ENCODE measurements at regions not wholly inside any gene's neighbourhood (a gene's known extent, or its start where the extent isn't known, plus 50 kb on each side); places are given as distances from the start of the nearest gene placed in this dataset.

DNA sequence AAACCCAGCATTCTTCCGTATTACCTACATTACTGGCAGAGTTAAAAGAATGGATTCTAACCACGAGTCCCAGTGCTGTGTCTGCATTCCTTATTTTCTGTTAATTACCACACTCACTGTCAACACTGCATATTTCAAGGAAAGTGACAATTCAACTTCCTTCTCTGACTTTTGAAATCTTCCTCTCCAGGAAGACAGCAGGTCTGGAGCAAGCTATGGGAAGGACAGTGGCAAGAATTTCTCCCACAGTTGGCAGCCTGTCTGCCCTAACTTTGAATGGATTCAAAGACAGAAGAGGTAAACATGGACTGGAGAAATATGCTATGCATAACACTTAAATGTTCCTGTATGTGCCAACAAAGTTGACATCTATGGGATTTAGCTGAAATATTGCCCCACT lies 700.5 kb upstream of the CHAC2 start:
- no peak for DNase-seq (ENCODE audit: low read depth, low spot score)
- no peak overlapping the region for H3K27ac ChIP-seq (ENCODE audit: low read depth, low read length)
- H3K4me3 ChIP-seq (ENCODE audit: low read depth, low read length), result no peak overlapping the region
- no peaks in the 10 kb centered on the region for H3K27me3 ChIP-seq (ENCODE audit: control insufficient read depth, insufficient read depth, low read length)
- TF ChIP-seq, protein P1, sequence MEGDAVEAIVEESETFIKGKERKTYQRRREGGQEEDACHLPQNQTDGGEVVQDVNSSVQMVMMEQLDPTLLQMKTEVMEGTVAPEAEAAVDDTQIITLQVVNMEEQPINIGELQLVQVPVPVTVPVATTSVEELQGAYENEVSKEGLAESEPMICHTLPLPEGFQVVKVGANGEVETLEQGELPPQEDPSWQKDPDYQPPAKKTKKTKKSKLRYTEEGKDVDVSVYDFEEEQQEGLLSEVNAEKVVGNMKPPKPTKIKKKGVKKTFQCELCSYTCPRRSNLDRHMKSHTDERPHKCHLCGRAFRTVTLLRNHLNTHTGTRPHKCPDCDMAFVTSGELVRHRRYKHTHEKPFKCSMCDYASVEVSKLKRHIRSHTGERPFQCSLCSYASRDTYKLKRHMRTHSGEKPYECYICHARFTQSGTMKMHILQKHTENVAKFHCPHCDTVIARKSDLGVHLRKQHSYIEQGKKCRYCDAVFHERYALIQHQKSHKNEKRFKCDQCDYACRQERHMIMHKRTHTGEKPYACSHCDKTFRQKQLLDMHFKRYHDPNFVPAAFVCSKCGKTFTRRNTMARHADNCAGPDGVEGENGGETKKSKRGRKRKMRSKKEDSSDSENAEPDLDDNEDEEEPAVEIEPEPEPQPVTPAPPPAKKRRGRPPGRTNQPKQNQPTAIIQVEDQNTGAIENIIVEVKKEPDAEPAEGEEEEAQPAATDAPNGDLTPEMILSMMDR (IDR thresholded peaks at IDR 0.05; ENCODE audit: low read depth, low read length), result no peak
- no peaks in the 10 kb centered on the region for H3K9me3 ChIP-seq (ENCODE audit: control insufficient read depth, insufficient read depth, low read length)
- ChIA-PET CTCF (no interaction called here), POLR2A (interaction anchor here (0.6 kb wide), 1 partner anchor 503 kb away, joined by 3 read pairs; no protein-coding TSS in a partner anchor)

DNA sequence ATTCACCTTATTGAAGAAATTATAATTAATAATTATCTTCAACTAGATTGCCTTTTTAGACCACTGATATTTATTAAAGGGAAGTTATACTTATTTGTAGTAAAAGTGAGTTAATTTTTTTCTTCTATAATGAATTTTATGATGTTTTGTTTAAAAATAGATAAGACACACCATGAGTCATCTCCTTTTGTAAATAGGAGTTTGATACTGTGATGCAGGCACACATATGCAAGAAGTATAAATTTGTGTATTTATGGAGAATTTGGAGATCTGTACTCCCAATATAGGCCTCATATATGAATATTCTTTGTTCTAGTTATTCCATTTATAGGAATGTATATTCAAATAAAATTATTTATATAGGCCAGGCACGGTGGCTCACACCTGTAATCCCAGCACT lies 703.5 kb upstream of the CHAC2 start:
- DNase-seq (ENCODE audit: low read depth, low spot score), result no peak
- TF ChIP-seq, protein P1 (IDR thresholded peaks at IDR 0.05; ENCODE audit: low read depth, low read length), result no peak
- no peak overlapping the region for H3K27ac ChIP-seq (ENCODE audit: low read depth, low read length)
- H3K9me3 ChIP-seq (ENCODE audit: control insufficient read depth, insufficient read depth, low read length), result no peaks in the 10 kb centered on the region
- no peaks in the 10 kb centered on the region for H3K27me3 ChIP-seq (ENCODE audit: control insufficient read depth, insufficient read depth, low read length)
- ChIA-PET POLR2A (no interaction called here), CTCF (no interaction called here)
- no peak overlapping the region for H3K4me3 ChIP-seq (ENCODE audit: low read depth, low read length)

DNA sequence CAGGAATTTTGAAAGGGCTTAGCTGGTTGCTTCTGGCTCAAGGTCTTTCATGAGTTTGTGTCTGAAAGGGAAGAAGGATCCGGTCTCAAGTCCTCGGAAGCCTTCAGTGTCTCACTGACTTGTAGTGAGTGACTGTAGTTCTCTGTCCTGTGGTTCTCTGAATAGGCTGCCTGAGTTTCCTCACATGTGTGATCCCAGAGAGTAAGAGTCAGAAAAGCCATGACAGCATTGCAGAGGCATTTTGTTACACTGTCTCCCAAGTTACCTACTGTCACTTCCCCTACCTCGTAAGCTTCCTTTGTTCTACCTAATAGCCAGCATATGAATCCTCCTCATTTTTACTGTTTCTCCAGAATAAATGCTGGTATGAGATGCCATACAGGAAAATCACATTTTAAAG lies 709.1 kb upstream of the CHAC2 start:
- no peak overlapping the region for H3K4me3 ChIP-seq (ENCODE audit: low read depth, low read length)
- ChIA-PET POLR2A (no interaction called here), CTCF (no interaction called here)
- DNase-seq (ENCODE audit: low read depth, low spot score), result no peak
- H3K27ac ChIP-seq (ENCODE audit: low read depth, low read length), result no peak overlapping the region
- TF ChIP-seq, protein P1 (IDR thresholded peaks at IDR 0.05; ENCODE audit: low read depth, low read length), result no peak
- no peaks in the 10 kb centered on the region for H3K27me3 ChIP-seq (ENCODE audit: control insufficient read depth, insufficient read depth, low read length)
- no peaks in the 10 kb centered on the region for H3K9me3 ChIP-seq (ENCODE audit: control insufficient read depth, insufficient read depth, low read length)

DNA sequence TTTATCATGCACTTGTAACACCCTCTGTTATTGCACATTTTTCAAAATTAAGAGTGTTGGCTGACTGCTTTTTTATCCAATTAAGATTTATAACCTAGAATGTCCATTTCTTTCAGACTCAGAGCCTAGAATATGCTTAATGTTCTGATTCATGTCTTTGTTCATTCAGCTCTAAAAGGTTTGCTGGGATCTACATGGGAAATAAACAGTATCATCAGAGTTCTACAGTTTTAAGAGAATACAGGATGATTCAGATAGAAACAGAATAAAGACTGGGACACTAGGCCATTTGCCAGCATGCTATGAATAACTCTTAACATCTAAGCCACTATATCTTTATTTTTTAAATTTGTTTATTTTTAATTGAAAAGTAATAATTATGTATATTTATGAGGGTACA lies 713.7 kb upstream of the CHAC2 start:
- Histone ChIP-seq H3K27me3 (ENCODE audit: control insufficient read depth, insufficient read depth, low read length) (no peaks in the 10 kb centered on the region), H3K27ac (ENCODE audit: low read depth, low read length) (no peak overlapping the region), H3K4me3 (ENCODE audit: low read depth, low read length) (no peak overlapping the region), H3K9me3 (ENCODE audit: control insufficient read depth, insufficient read depth, low read length) (no peaks in the 10 kb centered on the region)
- ChIA-PET CTCF (no interaction called here), POLR2A (no interaction called here)
- TF ChIP-seq, protein P1 (IDR thresholded peaks at IDR 0.05; ENCODE audit: low read depth, low read length), result no peak
- no peak for DNase-seq (ENCODE audit: low read depth, low spot score)

DNA sequence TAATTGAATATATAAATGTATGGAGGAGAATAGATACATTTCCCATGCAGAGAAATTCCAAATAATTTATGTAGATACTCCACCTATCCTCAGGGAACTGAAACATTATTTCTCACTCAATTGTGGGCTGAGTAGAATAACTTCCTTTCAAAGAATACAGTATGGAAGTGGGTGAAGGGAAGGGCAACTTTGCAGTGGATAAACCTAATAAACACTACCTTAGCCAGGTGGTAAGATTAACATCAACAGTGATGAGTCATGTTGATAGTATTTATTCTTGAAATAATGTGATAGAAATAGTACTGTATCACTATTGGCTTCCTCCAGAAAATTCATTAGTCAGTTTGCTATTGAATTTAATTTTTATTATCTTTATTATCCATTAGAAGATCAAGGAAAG lies 716.4 kb upstream of the CHAC2 start:
- no peaks in the 10 kb centered on the region for H3K9me3 ChIP-seq (ENCODE audit: control insufficient read depth, insufficient read depth, low read length)
- DNase-seq (ENCODE audit: low read depth, low spot score), result no peak
- POLR2A ChIA-PET, result no interaction called here
- no peaks in the 10 kb centered on the region for H3K27me3 ChIP-seq (ENCODE audit: control insufficient read depth, insufficient read depth, low read length)
- no peak overlapping the region for H3K27ac ChIP-seq (ENCODE audit: low read depth, low read length)
- H3K4me3 ChIP-seq (ENCODE audit: low read depth, low read length), result no peak overlapping the region
- TF ChIP-seq, protein P1 (IDR thresholded peaks at IDR 0.05; ENCODE audit: low read depth, low read length), result no peak
- CTCF ChIA-PET, result no interaction called here

Measured in AG04450 (cell line).